Neural crest cell (in vitro differentiated cells): ENCODE measurements at regions not wholly inside any gene's neighbourhood (a gene's known extent, or its start where the extent isn't known, plus 50 kb on each side); places are given as distances from the start of the nearest gene placed in this dataset.

ENCODE experiments used
- DNase-seq: peaks from one replicate; pipeline ENCODE4 v3.0.0; 2021; ENCODE audit warnings: low read depth, mixed read lengths, low spot score
- H3K27ac Mint-ChIP-seq: one replicate; pipeline ENCODE4 v1.8.0; 2021; ENCODE audit warnings: mild to moderate bottlenecking, mixed read lengths; ENCODE audit not compliant: unreplicated experiment
- H3K27me3 Mint-ChIP-seq: 2 replicates; pipeline ENCODE4 v1.8.0; 2021; ENCODE audit warnings: low read depth, mild to moderate bottlenecking, mixed read lengths
- H3K36me3 Mint-ChIP-seq: 2 replicates; pipeline ENCODE4 v1.8.0; 2021; ENCODE audit warnings: low read depth, mild to moderate bottlenecking, mixed read lengths
- H3K4me1 Mint-ChIP-seq: 2 replicates; pipeline ENCODE4 v1.8.0; 2021; ENCODE audit warnings: mixed read lengths
- H3K4me3 Mint-ChIP-seq: one replicate; pipeline ENCODE4 v1.8.0; 2021; ENCODE audit warnings: mild to moderate bottlenecking, mixed read lengths
- H3K9me3 Mint-ChIP-seq: 2 replicates; pipeline ENCODE4 v1.8.0; 2021; ENCODE audit warnings: mixed read lengths
- TF ChIP-seq, protein P1 (sequence below): fragments of 200-600 bp; sonication (generic); conservative IDR thresholded peaks from 2 replicates; pipeline ENCODE4 v1.5.0; 2021; ENCODE audit warnings: antibody characterized with exemption, mild to moderate bottlenecking

DNA sequence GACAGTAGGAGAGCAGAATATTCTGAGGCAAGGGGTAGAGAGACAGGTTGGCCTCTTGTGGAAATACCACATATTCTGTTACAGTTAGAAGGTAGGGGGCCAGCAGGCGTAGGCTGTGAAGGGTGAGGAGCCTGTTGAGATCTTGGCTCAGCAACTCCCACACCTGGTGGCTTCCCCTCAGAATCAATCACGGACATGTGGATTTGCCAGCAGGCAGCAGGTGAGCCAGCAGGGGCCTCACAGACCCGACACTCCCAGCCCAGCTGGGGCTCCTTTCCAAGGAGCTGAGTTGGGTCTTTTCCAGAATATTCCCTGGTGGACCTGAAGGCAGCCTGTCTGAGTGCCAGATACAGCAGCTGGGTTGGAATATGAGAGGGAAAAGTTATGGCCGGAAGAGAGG lies 150.0 kb upstream of the CRY1 start:
- Mint-ChIP-seq H3K27ac (no peak overlapping the region), H3K4me3 (no peak overlapping the region), H3K4me1 (no peaks in the 10 kb centered on the region), H3K9me3 (no peaks in the 10 kb centered on the region), H3K27me3 (peaks cover 44% of the 10 kb centered on the region), H3K36me3 (no peaks in the 10 kb centered on the region)
- TF ChIP-seq, protein P1, sequence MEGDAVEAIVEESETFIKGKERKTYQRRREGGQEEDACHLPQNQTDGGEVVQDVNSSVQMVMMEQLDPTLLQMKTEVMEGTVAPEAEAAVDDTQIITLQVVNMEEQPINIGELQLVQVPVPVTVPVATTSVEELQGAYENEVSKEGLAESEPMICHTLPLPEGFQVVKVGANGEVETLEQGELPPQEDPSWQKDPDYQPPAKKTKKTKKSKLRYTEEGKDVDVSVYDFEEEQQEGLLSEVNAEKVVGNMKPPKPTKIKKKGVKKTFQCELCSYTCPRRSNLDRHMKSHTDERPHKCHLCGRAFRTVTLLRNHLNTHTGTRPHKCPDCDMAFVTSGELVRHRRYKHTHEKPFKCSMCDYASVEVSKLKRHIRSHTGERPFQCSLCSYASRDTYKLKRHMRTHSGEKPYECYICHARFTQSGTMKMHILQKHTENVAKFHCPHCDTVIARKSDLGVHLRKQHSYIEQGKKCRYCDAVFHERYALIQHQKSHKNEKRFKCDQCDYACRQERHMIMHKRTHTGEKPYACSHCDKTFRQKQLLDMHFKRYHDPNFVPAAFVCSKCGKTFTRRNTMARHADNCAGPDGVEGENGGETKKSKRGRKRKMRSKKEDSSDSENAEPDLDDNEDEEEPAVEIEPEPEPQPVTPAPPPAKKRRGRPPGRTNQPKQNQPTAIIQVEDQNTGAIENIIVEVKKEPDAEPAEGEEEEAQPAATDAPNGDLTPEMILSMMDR, result no peak
- DNase-seq, result no peak

DNA sequence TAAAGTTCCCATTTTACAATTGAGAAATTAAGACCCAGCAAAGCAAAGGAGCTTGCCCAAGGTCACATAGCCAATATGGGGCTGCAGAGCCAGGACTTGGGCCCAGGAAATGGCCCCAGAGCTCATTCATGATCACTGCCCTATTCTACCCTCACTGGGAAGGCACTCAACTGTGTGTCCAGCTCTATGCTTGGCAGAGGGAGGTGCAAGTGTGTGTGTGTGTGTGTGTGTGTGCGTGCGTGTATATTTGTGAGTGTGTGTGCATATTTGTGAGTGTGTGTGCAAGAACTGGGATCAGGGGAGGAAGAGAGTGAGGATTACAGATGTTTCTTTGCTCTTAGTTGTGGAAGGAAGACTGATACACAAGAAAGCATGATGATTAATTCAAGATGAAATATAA lies 151.2 kb upstream of the CRY1 start:
- Mint-ChIP-seq H3K27ac (no peak overlapping the region), H3K4me3 (no peak overlapping the region), H3K36me3 (no peaks in the 10 kb centered on the region), H3K27me3 (peaks cover 44% of the 10 kb centered on the region), H3K4me1 (peaks cover 7% of the 10 kb centered on the region), H3K9me3 (peaks cover 3% of the 10 kb centered on the region)
- TF ChIP-seq, protein P1, result no peak
- DNase-seq, result no peak

DNA sequence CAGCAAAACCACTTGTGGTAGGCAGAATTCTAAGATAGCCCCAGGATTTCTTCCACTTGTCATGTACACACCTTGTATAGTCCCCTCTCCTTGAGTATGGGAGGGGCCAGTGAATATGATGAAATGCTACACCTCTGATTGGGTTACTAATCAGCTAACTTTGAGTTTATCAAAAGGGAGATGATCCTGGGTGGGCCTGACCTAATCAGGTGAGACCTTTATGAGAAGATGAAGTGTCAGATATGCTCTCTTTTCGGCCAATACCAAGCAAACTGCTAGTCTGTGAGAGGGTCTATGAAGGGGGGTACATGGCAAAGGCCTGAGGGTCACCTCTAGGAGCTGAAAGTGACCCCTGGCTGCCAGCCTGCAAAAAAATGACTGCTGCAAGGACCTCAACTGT lies 154.3 kb upstream of the CRY1 start:
- H3K36me3 Mint-ChIP-seq, result no peaks in the 10 kb centered on the region
- TF ChIP-seq, protein P1, result no peak
- H3K27ac Mint-ChIP-seq, result no peak overlapping the region
- H3K4me3 Mint-ChIP-seq, result no peak overlapping the region
- peaks cover 7% of the 10 kb centered on the region for H3K4me1 Mint-ChIP-seq
- peaks cover 3% of the 10 kb centered on the region for H3K9me3 Mint-ChIP-seq
- H3K27me3 Mint-ChIP-seq, result peaks cover 31% of the 10 kb centered on the region
- DNase-seq, result no peak

DNA sequence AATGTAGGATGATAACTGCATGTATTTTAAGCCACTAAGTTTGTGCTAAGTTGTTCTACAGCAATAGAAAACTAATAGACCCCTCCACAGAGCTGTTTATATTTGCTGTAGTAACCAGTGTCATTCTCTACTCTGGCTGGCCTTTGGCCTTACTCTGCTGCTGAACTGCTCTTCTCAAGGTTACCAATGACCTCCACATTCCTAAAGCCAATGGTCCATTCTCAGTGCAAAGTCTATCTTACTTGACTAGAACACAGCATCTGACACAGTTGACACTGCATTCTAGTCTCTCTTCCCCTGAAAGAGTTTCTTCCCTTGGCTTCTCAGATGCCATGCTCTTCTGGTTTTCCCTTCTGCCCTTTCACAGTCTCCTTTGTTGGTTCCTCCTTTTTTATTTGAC lies 154.8 kb upstream of the CRY1 start:
- H3K9me3 Mint-ChIP-seq, result peaks cover 3% of the 10 kb centered on the region
- peaks cover 30% of the 10 kb centered on the region for H3K27me3 Mint-ChIP-seq
- no peaks in the 10 kb centered on the region for H3K36me3 Mint-ChIP-seq
- TF ChIP-seq, protein P1, result no peak
- H3K4me3 Mint-ChIP-seq, result no peak overlapping the region
- peaks cover 7% of the 10 kb centered on the region for H3K4me1 Mint-ChIP-seq
- DNase-seq, result no peak
- no peak overlapping the region for H3K27ac Mint-ChIP-seq

DNA sequence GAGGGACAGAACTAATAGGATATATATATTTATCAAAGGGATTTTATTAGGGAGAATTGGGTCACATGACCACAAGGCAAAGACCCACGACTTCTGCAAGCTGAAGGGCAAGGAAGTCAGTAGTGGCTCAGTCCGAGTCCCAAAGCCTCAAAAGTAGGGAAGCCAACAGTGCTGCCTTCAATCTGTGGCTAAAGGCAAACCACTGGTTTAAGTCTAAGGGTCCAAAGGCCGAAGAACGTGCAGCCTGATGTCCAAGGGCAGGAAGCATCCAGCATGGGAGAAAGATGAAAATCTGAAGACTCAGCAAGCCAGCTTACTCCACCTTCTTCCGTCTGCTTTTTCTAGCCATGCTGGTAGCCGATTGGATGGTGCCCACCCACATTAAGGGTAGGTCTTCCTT lies 157.9 kb upstream of the CRY1 start:
- peaks cover 7% of the 10 kb centered on the region for H3K4me1 Mint-ChIP-seq
- H3K4me3 Mint-ChIP-seq, result no peak overlapping the region
- H3K27ac Mint-ChIP-seq, result no peak overlapping the region
- H3K36me3 Mint-ChIP-seq, result no peaks in the 10 kb centered on the region
- TF ChIP-seq, protein P1, result no peak
- peaks cover 20% of the 10 kb centered on the region for H3K27me3 Mint-ChIP-seq
- DNase-seq, result no peak
- H3K9me3 Mint-ChIP-seq, result peaks cover 3% of the 10 kb centered on the region

DNA sequence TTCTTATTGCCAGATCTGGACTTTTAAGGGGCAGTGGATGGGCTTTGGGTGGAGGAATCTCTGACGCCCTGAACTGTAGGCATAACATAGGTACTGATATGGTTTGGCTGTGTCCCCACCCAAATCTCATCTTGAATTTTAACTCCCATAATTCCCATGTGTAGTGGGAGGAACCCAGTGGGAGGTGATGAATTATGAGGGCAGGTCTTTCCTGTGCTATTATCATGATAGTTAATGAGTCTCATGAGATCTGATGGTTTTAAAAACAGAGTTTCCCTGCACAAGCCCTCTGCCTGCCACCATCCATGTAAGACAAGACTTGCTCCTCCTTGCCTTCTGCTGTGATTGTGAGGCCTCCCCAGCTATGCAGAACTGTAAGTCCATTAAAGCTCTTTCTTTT lies 160.0 kb upstream of the CRY1 start:
- Mint-ChIP-seq H3K9me3 (peaks cover 3% of the 10 kb centered on the region), H3K27me3 (peaks cover 20% of the 10 kb centered on the region), H3K27ac (no peak overlapping the region), H3K4me3 (no peak overlapping the region), H3K4me1 (peaks cover 7% of the 10 kb centered on the region), H3K36me3 (no peaks in the 10 kb centered on the region)
- DNase-seq, result no peak
- TF ChIP-seq, protein P1, result no peak
